ENCODE measurements at regions not wholly inside any gene's neighbourhood (a gene's known extent, or its start where the extent isn't known, plus 50 kb on each side); places are given as distances from the start of the nearest gene placed in this dataset.

DNA sequence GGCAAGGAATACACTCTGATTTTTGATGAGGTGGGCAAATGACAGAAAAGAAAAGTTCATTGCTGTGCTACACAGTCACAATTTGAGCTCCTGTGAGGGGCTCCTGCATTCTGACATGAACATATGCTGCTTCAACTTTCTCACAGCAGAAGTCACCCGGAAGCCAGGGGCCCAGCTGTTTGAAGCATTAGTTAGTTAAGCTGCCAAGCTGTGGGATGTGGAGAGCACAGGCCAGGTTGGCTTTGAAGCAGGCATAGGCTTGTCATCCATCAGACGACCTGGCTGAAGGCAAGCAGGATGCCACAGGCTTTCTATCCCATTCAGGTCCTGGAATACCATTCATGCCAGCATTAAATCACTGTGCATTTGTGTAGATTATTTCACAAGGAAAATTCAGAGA lies 63.1 kb downstream of the MTNR1B start:
- no peak for DNase-seq (ENCODE audit: low read depth in 2 of 2)
- H3K4me3 ChIP-seq (replicated peaks in 1 of 2; ENCODE audit: low read depth in 2 of 2, low read length in 2 of 2), result no peak overlapping the region
- TF ChIP-seq, protein P1, sequence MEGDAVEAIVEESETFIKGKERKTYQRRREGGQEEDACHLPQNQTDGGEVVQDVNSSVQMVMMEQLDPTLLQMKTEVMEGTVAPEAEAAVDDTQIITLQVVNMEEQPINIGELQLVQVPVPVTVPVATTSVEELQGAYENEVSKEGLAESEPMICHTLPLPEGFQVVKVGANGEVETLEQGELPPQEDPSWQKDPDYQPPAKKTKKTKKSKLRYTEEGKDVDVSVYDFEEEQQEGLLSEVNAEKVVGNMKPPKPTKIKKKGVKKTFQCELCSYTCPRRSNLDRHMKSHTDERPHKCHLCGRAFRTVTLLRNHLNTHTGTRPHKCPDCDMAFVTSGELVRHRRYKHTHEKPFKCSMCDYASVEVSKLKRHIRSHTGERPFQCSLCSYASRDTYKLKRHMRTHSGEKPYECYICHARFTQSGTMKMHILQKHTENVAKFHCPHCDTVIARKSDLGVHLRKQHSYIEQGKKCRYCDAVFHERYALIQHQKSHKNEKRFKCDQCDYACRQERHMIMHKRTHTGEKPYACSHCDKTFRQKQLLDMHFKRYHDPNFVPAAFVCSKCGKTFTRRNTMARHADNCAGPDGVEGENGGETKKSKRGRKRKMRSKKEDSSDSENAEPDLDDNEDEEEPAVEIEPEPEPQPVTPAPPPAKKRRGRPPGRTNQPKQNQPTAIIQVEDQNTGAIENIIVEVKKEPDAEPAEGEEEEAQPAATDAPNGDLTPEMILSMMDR (IDR thresholded peaks at IDR 0.05; ENCODE audit: low read depth, low read length), result no peak

DNA sequence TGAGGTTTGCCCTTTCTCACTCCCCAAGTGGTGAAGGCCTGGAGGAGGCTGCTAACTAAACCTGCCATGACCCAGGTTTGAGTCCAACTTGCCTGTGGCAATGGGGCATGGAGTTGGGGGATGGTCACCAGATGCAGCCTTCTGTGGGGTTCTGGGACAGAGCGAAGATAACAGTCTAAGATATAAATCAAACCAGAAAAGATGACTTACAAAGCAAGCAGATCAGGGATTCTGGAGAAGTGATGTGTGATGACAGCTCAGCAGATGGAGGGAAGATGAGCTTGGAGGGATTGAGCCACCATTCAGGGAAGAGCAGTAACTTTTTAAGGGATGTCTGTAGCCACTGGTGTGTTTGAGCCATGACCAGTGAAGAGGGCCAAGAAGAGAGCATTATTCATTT lies 63.6 kb downstream of the MTNR1B start:
- TF ChIP-seq, protein P1 (IDR thresholded peaks at IDR 0.05; ENCODE audit: low read depth, low read length), result no peak
- H3K4me3 ChIP-seq (replicated peaks in 1 of 2; ENCODE audit: low read depth in 2 of 2, low read length in 2 of 2), result no peak overlapping the region
- DNase-seq (ENCODE audit: low read depth in 2 of 2), result no peak

- H3K4me3 ChIP-seq (replicated peaks in 1 of 2; ENCODE audit: low read depth in 2 of 2, low read length in 2 of 2), result no peak overlapping the region
- TF ChIP-seq, protein P1 (IDR thresholded peaks at IDR 0.05; ENCODE audit: low read depth, low read length), result no peak
- DNase-seq (ENCODE audit: low read depth in 2 of 2), result peak in 1 of 2 donors; percentile 28
Measured at GRCh38 chr11:93034031-93034722, 64.7 kb downstream of the MTNR1B start.

- H3K4me3 ChIP-seq (replicated peaks in 1 of 2; ENCODE audit: low read depth in 2 of 2, low read length in 2 of 2), result no peak overlapping the region
- TF ChIP-seq, protein P1 (IDR thresholded peaks at IDR 0.05; ENCODE audit: low read depth, low read length), result no peak
- no peak for DNase-seq (ENCODE audit: low read depth in 2 of 2)
Measured at GRCh38 chr11:93034723-93035039, 65.2 kb downstream of the MTNR1B start.

DNA sequence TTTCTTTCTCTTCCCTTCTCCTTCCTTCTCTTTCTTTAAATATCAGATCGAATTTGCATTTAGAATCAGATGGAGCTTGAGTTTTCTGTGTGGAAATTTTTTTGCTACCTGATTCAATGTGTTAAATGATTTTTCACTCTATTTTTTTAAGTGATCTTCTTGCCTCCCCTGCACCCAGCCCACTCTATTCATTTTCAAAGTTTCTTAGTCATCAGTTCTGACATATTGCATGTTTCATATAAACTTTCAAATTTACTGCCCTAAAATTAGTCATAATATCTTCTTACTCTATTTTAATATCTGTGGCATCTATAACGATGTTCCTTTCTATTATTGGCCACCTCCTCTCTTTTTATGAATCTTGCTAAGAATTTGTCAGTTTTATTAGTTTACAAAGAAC lies 69.1 kb downstream of the MTNR1B start:
- no peak for DNase-seq (ENCODE audit: low read depth in 2 of 2)
- H3K4me3 ChIP-seq (replicated peaks in 1 of 2; ENCODE audit: low read depth in 2 of 2, low read length in 2 of 2), result no peak overlapping the region
- TF ChIP-seq, protein P1 (IDR thresholded peaks at IDR 0.05; ENCODE audit: low read depth, low read length), result no peak

GRCh38 chr11:93039531-93040240 lies 70.2 kb downstream of the MTNR1B start:
- TF ChIP-seq, protein P1 (IDR thresholded peaks at IDR 0.05; ENCODE audit: low read depth, low read length), result no peak
- peak; percentile 16 to 39 for DNase-seq (ENCODE audit: low read depth in 2 of 2)
- no peak overlapping the region for H3K4me3 ChIP-seq (replicated peaks in 1 of 2; ENCODE audit: low read depth in 2 of 2, low read length in 2 of 2)

Measured in cardiac fibroblast (primary cell).